Activated B cell treated with CpG ODN at 0.5 μM for 24 hours (primary cell): ENCODE measurements at regions not wholly inside any gene's neighbourhood (a gene's known extent, or its start where the extent isn't known, plus 50 kb on each side); places are given as distances from the start of the nearest gene placed in this dataset.

Experiments
- ATAC-seq: fragments of 200-7000 bp; cut with Tn5 transposase; one replicate; pipeline ENCODE4 v1.10.0; 2021; ENCODE audit warnings: low read depth, mild to moderate bottlenecking, moderate library complexity
- CTCF ChIA-PET: fragments of 350-600 bp; sonication (Branson Sonifier 250); formaldehyde crosslinking; loops from one replicate; lab custom pipeline; 2021; ENCODE audit warnings: antibody characterized with exemption; lab: Charles Lee
- POLR2A ChIA-PET: fragments of 350-600 bp; sonication (Branson Sonifier 250); formaldehyde crosslinking; loops from one replicate; lab custom pipeline; 2021; ENCODE audit warnings: antibody characterized with exemption; lab: Charles Lee
- DNase-seq: peaks from one replicate; pipeline ENCODE4 v3.0.0; 2022
- H3K27ac Mint-ChIP-seq: one replicate; pipeline ENCODE4 v1.8.0; 2020; ENCODE audit warnings: mixed read lengths
- H3K27me3 Mint-ChIP-seq: one replicate; pipeline ENCODE4 v1.8.0; 2021; ENCODE audit warnings: mixed read lengths
- H3K36me3 Mint-ChIP-seq: one replicate; pipeline ENCODE4 v1.8.0; 2021; ENCODE audit warnings: low read depth, mixed read lengths
- H3K4me1 Mint-ChIP-seq: one replicate; pipeline ENCODE4 v1.8.0; 2021; ENCODE audit warnings: mixed read lengths
- H3K4me3 Mint-ChIP-seq: one replicate; pipeline ENCODE4 v1.8.0; 2020; ENCODE audit warnings: mild to moderate bottlenecking, mixed read lengths
- H3K9me3 Mint-ChIP-seq: one replicate; pipeline ENCODE4 v1.8.0; 2020; ENCODE audit warnings: mixed read lengths
- intact Hi-C: fragments of 100-400 bp; cut with micrococcal nuclease; formaldehyde crosslinking; loops from one replicate; pipeline ENCODE4 v1.15.1; 2024
- TF ChIP-seq, protein P1 (sequence below): fragments of 200-600 bp; IDR thresholded peaks from one replicate; pipeline ENCODE4 v1.8.0; 2022; ENCODE audit warnings: antibody characterized with exemption, mild to moderate bottlenecking

DNA sequence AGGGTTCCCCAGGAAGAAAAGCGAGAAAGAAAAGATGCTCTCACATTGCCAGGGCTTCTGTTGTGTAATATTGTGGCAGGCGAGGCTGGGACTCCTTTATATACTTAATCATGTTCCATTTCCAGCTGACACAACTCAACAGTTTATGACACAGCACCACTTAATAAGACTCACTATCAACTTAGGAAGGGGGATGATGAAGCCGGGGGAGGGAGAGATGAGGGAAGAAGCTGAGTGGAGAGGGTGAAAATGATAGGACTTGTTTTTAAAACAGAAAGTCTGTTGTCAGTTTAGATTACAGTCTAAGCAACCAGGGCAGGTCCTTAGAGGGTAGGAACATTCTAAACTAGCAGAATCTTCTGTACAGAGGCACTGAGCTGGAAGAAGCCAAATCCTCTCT, 397.0 kb downstream of the NXPE2 start:
- Mint-ChIP-seq H3K27ac (no peak overlapping the region), H3K27me3 (no peaks in the 10 kb centered on the region), H3K36me3 (no peaks in the 10 kb centered on the region), H3K4me3 (no peak overlapping the region), H3K4me1 (no peaks in the 10 kb centered on the region), H3K9me3 (no peaks in the 10 kb centered on the region)
- ChIA-PET CTCF (no interaction called here), POLR2A (no interaction called here)
- TF ChIP-seq, protein P1, sequence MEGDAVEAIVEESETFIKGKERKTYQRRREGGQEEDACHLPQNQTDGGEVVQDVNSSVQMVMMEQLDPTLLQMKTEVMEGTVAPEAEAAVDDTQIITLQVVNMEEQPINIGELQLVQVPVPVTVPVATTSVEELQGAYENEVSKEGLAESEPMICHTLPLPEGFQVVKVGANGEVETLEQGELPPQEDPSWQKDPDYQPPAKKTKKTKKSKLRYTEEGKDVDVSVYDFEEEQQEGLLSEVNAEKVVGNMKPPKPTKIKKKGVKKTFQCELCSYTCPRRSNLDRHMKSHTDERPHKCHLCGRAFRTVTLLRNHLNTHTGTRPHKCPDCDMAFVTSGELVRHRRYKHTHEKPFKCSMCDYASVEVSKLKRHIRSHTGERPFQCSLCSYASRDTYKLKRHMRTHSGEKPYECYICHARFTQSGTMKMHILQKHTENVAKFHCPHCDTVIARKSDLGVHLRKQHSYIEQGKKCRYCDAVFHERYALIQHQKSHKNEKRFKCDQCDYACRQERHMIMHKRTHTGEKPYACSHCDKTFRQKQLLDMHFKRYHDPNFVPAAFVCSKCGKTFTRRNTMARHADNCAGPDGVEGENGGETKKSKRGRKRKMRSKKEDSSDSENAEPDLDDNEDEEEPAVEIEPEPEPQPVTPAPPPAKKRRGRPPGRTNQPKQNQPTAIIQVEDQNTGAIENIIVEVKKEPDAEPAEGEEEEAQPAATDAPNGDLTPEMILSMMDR: no peak
- ATAC-seq: no peak
- intact Hi-C loops: no loop called here
- no peak for DNase-seq

DNA sequence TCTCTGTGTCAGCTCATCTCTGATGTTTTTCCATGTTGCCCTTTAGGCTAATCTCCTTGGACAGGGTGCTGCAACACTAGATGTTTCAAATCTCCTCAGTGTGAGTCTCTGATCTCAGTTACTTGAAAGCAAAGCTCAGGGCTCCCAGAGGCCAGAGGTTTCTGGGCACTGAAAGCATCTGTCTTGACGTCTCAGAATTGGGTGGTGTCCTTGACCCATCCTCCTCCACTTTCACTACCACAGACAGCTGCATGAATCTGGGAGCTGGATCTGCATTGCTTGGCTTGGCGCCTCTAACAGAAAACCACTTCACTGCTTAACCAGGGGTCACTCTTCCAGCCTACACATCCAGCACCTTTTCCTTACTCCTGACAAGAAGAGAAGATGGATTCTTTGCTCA, 399.4 kb downstream of the NXPE2 start:
- ChIA-PET POLR2A (no interaction called here), CTCF (no interaction called here)
- no peaks in the 10 kb centered on the region for H3K27me3 Mint-ChIP-seq
- H3K4me3 Mint-ChIP-seq: no peak overlapping the region
- intact Hi-C loops: no loop called here
- no peak for DNase-seq
- H3K4me1 Mint-ChIP-seq: no peaks in the 10 kb centered on the region
- TF ChIP-seq, protein P1: no peak
- no peak for ATAC-seq
- H3K27ac Mint-ChIP-seq: no peak overlapping the region
- no peaks in the 10 kb centered on the region for H3K36me3 Mint-ChIP-seq
- no peaks in the 10 kb centered on the region for H3K9me3 Mint-ChIP-seq

DNA sequence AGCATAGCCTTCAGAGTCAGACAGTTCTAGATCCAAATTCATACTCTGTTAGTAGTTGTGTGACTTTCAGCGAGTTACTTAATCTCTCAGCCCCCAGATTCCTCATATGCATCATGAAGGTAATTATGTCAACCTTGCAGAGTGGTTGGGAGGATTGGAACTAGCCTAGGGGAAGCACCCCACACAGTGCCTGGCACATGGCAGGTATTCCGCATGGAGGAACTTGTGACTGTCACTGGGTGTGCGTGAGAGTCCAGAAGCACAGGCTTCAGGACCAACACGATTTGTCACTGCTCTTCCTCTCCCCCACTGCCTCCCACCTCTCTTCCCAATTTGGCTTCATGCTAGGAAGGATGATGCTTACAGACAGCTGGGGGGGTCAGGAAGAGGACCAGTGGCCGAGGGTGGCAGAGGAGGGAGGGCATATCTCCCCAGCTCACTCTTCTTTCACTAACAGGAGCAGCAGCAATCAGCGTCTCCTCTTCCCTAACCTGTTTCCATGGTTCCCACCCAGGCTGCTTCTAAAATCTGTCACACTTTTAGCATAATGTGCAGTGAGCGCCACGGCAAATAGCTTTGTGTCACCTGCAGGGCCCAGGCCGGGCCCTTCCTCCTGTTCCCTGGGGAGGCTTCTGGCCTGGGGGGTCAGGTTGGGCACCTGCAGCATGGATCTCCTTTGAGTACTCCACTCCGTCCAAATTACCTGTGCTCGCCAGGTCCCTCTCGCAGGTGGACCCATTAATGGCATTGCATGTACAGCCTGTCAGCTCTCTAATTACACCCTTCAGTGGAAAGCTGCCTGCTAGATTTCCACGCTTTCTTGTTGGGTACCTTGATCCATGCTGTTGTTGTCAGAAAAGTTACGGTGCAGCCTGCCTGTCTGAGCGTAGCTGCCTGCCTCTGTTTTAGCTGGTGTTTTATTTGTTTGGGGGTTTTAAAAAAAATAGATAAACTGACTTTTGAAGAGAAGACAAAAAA, 400.4 kb downstream of the NXPE2 start:
- ATAC-seq (no peak), DNase-seq (no peak)
- TF ChIP-seq, protein P1: no peak
- no peaks in the 10 kb centered on the region for H3K9me3 Mint-ChIP-seq
- CTCF ChIA-PET: no interaction called here
- H3K27me3 Mint-ChIP-seq: no peaks in the 10 kb centered on the region
- POLR2A ChIA-PET: no interaction called here
- intact Hi-C loops: no loop called here
- no peaks in the 10 kb centered on the region for H3K36me3 Mint-ChIP-seq
- H3K27ac Mint-ChIP-seq: no peak overlapping the region
- no peaks in the 10 kb centered on the region for H3K4me1 Mint-ChIP-seq
- no peak overlapping the region for H3K4me3 Mint-ChIP-seq

DNA sequence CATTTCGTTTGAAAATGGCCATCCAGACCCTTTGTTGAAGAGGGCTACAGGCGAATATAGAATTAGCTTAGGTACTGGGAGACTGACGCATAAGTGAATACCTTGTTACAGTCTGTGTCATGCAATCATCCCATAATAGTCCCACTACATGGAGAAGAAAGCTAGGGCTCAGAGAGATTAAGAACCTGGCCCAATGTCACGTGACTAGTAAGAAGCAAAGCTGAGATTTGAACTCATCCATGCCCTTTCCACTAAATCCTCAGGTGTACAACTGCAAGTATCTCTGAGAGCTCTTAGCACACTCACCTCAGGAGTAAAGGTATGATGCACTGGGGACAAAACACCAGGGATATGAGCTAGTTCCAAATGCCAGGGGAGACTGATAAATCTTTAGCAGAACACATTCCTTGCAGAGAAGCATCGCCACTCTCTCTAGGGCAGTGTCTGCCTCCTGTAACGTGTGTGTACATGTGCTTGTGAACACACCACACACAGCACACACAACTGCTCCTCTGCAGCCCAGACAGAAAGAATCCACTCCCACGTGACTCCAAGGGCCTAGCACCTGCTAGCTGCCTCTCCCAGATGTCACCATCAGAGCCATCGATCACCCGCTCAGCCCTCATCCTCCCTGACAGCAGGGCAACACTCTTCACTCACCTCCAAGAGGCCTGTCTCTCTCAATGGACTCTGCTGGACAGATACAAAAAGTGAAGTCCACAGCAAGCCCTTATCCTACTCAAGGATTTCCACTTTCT, 402.8 kb downstream of the NXPE2 start:
- H3K36me3 Mint-ChIP-seq: no peaks in the 10 kb centered on the region
- ATAC-seq (no peak), DNase-seq (no peak)
- H3K4me3 Mint-ChIP-seq: no peak overlapping the region
- H3K27ac Mint-ChIP-seq: no peak overlapping the region
- H3K27me3 Mint-ChIP-seq: no peaks in the 10 kb centered on the region
- POLR2A ChIA-PET: no interaction called here
- no peaks in the 10 kb centered on the region for H3K9me3 Mint-ChIP-seq
- intact Hi-C loops: no loop called here
- TF ChIP-seq, protein P1: no peak
- no peaks in the 10 kb centered on the region for H3K4me1 Mint-ChIP-seq
- CTCF ChIA-PET: no interaction called here

DNA sequence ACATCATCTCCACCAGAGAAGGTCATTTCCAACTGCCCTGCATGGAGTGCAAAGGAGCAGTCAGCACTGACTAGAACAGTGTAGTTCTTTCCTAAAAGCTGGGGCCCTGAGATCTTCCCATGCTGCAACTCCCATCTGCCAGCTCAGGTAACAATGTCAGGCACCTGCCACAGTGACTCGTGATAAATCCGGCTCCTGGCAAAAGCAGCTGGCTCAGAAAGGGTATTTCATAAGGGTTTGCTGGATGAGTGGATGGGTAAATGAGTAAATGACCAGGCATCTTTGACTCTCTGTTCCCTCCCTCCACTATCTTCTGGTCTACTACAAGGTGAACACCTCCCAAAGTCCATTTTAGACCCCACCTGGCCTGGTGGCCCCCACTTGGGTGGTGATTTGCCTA, 403.6 kb downstream of the NXPE2 start:
- TF ChIP-seq, protein P1: no peak
- POLR2A ChIA-PET: no interaction called here
- H3K36me3 Mint-ChIP-seq: no peaks in the 10 kb centered on the region
- H3K27me3 Mint-ChIP-seq: no peaks in the 10 kb centered on the region
- peaks cover 2% of the 10 kb centered on the region for H3K9me3 Mint-ChIP-seq
- intact Hi-C loops: no loop called here
- ATAC-seq: no peak
- CTCF ChIA-PET: no interaction called here
- H3K4me3 Mint-ChIP-seq: no peak overlapping the region
- no peak overlapping the region for H3K27ac Mint-ChIP-seq
- no peak for DNase-seq
- no peaks in the 10 kb centered on the region for H3K4me1 Mint-ChIP-seq
